ENCODE measurements at regions not wholly inside any gene's neighbourhood (a gene's known extent, or its start where the extent isn't known, plus 50 kb on each side); places are given as distances from the start of the nearest gene placed in this dataset.
"Not testable (repeated sequence)": the region's sequence is repeated elsewhere in the genome, so short reads cannot be mapped to it uniquely, and the experiment has no call there.

- not testable (repeated sequence) for DNase-seq (ENCODE audit: low read depth in 2 of 2)
Observed at GRCh38 chr13:31607531-31607930, 131.8 kb upstream of the RXFP2 start.

GRCh38 chr13:31608780-31609179, 130.5 kb upstream of the RXFP2 start:
- DNase-seq (ENCODE audit: low read depth in 2 of 2) = not testable (repeated sequence)

GRCh38 chr13:31610270-31610998, 128.9 kb upstream of the RXFP2 start:
- no peak for DNase-seq (ENCODE audit: low read depth in 2 of 2)

GRCh38 chr13:31611214-31611613, 128.1 kb upstream of the RXFP2 start:
- DNase-seq (ENCODE audit: low read depth in 2 of 2) = no peak

- no peak for DNase-seq (ENCODE audit: low read depth in 2 of 2)
Observed at GRCh38 chr13:31614073-31614472, 125.3 kb upstream of the RXFP2 start.

- no peak for DNase-seq (ENCODE audit: low read depth in 2 of 2)
Observed at GRCh38 chr13:31614704-31615103, 124.6 kb upstream of the RXFP2 start.

- no peak for DNase-seq (ENCODE audit: low read depth in 2 of 2)
Observed at GRCh38 chr13:31625115-31625514, 114.2 kb upstream of the RXFP2 start.

- no peak for DNase-seq (ENCODE audit: low read depth in 2 of 2)
Observed at GRCh38 chr13:31627097-31627845, 112.1 kb upstream of the RXFP2 start.

- no peak for DNase-seq (ENCODE audit: low read depth in 2 of 2)
Observed at GRCh38 chr13:31629085-31629780, 110.1 kb upstream of the RXFP2 start.

- DNase-seq (ENCODE audit: low read depth in 2 of 2) = no peak
Observed at GRCh38 chr13:31631071-31631470, 108.3 kb upstream of the RXFP2 start.

- DNase-seq (ENCODE audit: low read depth in 2 of 2) = no peak
Observed at GRCh38 chr13:31631746-31632145, 107.6 kb upstream of the RXFP2 start.

GRCh38 chr13:31638577-31638976, 100.7 kb upstream of the RXFP2 start:
- DNase-seq (ENCODE audit: low read depth in 2 of 2) = no peak

GRCh38 chr13:31639443-31640163, 99.7 kb upstream of the RXFP2 start:
- no peak for DNase-seq (ENCODE audit: low read depth in 2 of 2)

GRCh38 chr13:31649766-31650165, 89.6 kb upstream of the RXFP2 start:
- DNase-seq (ENCODE audit: low read depth in 2 of 2) = no peak

- DNase-seq (ENCODE audit: low read depth in 2 of 2) = no peak
Observed at GRCh38 chr13:31653730-31654129, 85.6 kb upstream of the RXFP2 start.

GRCh38 chr13:31663880-31664585, 75.3 kb upstream of the RXFP2 start:
- no peak for DNase-seq (ENCODE audit: low read depth in 2 of 2)

- no peak for DNase-seq (ENCODE audit: low read depth in 2 of 2)
Observed at GRCh38 chr13:31670831-31671617, 68.3 kb upstream of the RXFP2 start.

GRCh38 chr13:31674051-31674450, 65.3 kb upstream of the RXFP2 start:
- DNase-seq (ENCODE audit: low read depth in 2 of 2) = no peak

- DNase-seq (ENCODE audit: low read depth in 2 of 2) = no peak
Observed at GRCh38 chr13:31675440-31675953, 63.8 kb upstream of the RXFP2 start.

GRCh38 chr13:31681133-31681532, 58.2 kb upstream of the RXFP2 start:
- DNase-seq (ENCODE audit: low read depth in 2 of 2) = no peak

Data from activated CD8-positive, alpha-beta memory T cell treated with anti-CD3 and anti-CD28 coated beads for 4 hours (primary cell).